NT2/D1 (cell line): ENCODE measurements at regions not wholly inside any gene's neighbourhood (a gene's known extent, or its start where the extent isn't known, plus 50 kb on each side); places are given as distances from the start of the nearest gene placed in this dataset.

ENCODE experiments used
- SUZ12 ChIP-seq: IDR thresholded peaks from 2 replicates; pipeline ENCODE4 v1.6.1; 2011; ENCODE audit not compliant: insufficient read length, insufficient read depth; ENCODE audit errors: extremely low read depth
- YY1 ChIP-seq: IDR thresholded peaks from 2 replicates; pipeline ENCODE4 v1.6.1; 2011; ENCODE audit not compliant: insufficient read length, insufficient read depth
- ZNF274 ChIP-seq: IDR thresholded peaks from 2 replicates; pipeline ENCODE4 v1.6.1; 2011; ENCODE audit warnings: mild to moderate bottlenecking, low read depth, low read length

GRCh38 chr6:11885159-11885558 lies 106.6 kb upstream of the ADTRP start:
- TF ChIP-seq SUZ12: no peak
- TF ChIP-seq YY1: no peak
- TF ChIP-seq ZNF274: no peak
